Esophagus (tissue), 2 donors: ENCODE measurements at regions not wholly inside any gene's neighbourhood (a gene's known extent, or its start where the extent isn't known, plus 50 kb on each side); places are given as distances from the start of the nearest gene placed in this dataset.
"Not testable (repeated sequence)": the region's sequence is repeated elsewhere in the genome, so short reads cannot be mapped to it uniquely, and the experiment has no call there.

Experiments used
- H3K27ac ChIP-seq, 2 donors: one replicate each; pipeline ENCODE4 v1.5.1; 2013; ENCODE audit warnings: low read depth in 2 of 2, mild to moderate bottlenecking in 2 of 2, inconsistent platforms in 1 of 2, low read length in 1 of 2, moderate library complexity in 1 of 2
- H3K27me3 ChIP-seq, 2 donors: one replicate each; pipeline ENCODE4 v1.6.1; 2013; ENCODE audit warnings: low read length in 2 of 2, control low read depth in 1 of 2, mild to moderate bottlenecking in 1 of 2; ENCODE audit not compliant: insufficient read depth in 2 of 2, control insufficient read depth in 1 of 2
- H3K36me3 ChIP-seq, 2 donors: one replicate each; pipeline ENCODE4 v1.6.1; 2013; ENCODE audit warnings: low read length in 1 of 2; ENCODE audit not compliant: control insufficient read depth in 2 of 2, insufficient read depth in 2 of 2
- H3K4me1 ChIP-seq, 2 donors: one replicate each; pipeline ENCODE4 v1.6.1; 2013; ENCODE audit warnings: low read length in 1 of 2; ENCODE audit not compliant: control insufficient read depth in 2 of 2, insufficient read depth in 2 of 2
- H3K4me3 ChIP-seq, 2 donors: one replicate each; pipeline ENCODE4 v1.5.1; 2013; ENCODE audit warnings: low read length in 2 of 2, mild to moderate bottlenecking in 2 of 2, low read depth in 1 of 2, moderate library complexity in 1 of 2
- H3K9me3 ChIP-seq, 2 donors: one replicate each; pipeline ENCODE4 v1.6.1; 2013; ENCODE audit warnings: mild to moderate bottlenecking in 2 of 2, low read depth in 1 of 2, low read length in 1 of 2, moderate library complexity in 1 of 2; ENCODE audit not compliant: control insufficient read depth in 2 of 2, insufficient read depth in 1 of 2
- WGBS, 2 donors: extraction: QIAGEN DNeasy Blood & Tissue Kit; methylation state at CpG; one replicate each; pipeline ENCODE4 v1.1.7; 2013; 5-methylcytosine and 5-hydroxymethylcytosine counted together
- donor health status: healthy with polysubstance abuse.
- donor health status: Bipolar disorder and iron deficiency.

GRCh38 chr2:91856971-91857370 is 3014.3 kb upstream of the TEKT4 start:
- not testable (repeated sequence) for H3K36me3 ChIP-seq, H3K4me1 ChIP-seq, H3K9me3 ChIP-seq, H3K27me3 ChIP-seq, H3K27ac ChIP-seq, H3K4me3 ChIP-seq
- WGBS, 2 donors, result 33 to 47% methylated on average over 1 of the region's 1 CpG

DNA sequence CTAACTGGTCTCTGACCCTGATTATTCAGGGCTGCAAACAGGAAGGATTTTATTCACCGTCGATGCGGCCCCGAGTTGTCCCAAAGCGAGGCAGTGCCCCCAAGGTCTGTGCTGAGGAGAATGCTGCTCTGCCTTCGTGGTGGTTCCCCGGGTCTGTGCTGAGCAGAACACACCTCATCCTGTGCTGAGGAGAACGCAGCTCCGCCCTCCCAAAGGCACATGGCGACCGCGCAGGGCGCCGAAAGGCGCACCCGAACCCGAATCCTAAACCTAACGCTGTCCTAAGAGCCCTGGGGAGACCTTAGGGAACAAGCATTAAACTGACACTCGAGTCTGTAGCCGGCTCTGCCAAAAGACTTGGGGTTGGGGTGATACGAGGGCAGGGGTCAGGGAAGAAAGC is 3013.5 kb upstream of the TEKT4 start:
- not testable (repeated sequence) for H3K4me3 ChIP-seq, H3K4me1 ChIP-seq, H3K27ac ChIP-seq, H3K36me3 ChIP-seq, H3K27me3 ChIP-seq, H3K9me3 ChIP-seq
- WGBS, 2 donors, result 73 to 85% methylated on average over 18 to 21 of the region's 21 CpGs

DNA sequence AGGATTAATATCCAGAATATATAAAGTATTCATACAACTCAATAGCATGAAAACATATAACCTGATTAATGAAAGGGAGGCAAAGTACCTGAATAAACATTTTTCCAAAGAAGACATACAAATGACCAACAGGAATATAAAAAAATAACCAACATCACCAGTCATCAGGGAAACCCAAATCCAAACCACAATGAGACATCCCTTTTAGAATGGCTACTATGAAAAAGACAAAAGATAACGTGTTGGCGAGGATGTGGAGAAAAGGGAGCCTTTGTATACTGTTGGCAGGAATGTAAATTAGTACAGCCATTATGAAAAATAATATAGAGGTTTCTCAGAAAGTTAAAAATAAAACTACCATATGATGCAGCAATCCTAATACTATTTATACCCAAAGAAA is 2999.5 kb upstream of the TEKT4 start:
- not testable (repeated sequence) for H3K4me1 ChIP-seq, H3K36me3 ChIP-seq, H3K4me3 ChIP-seq, H3K27ac ChIP-seq, H3K27me3 ChIP-seq, H3K9me3 ChIP-seq
- WGBS, 2 donors, result 39 to 85% methylated on average over 2 of the region's 2 CpGs

DNA sequence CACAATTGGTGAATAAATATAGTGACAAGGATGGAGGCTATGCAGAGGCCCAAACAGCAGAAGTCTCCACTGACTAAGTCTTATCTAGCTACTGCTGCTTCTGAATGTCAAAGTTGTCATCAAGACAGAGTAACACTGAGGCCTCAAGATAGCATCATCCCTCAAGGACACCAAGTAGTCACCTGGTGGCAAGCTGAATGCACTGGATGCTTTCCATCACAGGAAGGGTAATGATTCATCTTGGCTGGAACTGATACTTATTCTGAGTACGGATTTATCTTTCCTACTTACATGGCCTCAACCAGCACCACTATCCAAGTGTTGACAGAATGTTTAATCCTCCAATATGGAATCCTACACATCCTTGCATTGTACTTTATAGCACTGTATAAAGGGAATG is 2997.8 kb upstream of the TEKT4 start:
- WGBS, 2 donors, result 48 to 50% methylated on average over 1 of the region's 1 CpG
- H3K4me1 ChIP-seq, result not testable (repeated sequence)

DNA sequence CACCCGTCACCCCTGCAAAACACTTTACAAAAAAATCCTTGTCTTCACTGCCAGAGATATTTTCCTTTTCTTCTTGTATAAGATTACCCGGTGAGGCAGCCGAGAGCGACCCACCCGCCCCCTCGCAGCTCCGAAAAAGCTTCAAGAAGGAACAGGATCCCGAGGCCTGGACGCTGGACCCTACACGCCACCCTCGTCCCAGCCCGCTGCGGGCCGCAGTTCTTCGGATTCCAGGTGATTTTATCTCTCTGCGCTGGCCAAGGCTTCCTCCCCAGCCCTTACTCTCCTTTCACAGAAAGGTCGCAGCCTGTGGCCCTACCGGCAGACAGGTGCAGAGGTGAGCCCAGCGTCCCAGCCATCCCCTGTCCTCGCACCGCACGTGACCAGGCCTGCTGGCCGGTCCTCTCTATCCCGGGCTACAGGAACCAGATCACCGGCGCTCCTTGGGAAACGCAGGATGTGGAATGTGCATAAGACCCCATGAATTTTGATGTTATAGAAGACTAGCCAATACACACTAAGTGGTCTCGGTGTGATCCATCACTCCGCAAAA is 2993.5 kb upstream of the TEKT4 start:
- 87 to 89% methylated on average over 29 of the region's 29 CpGs for WGBS, 2 donors
- not testable (repeated sequence) for H3K27me3 ChIP-seq, H3K9me3 ChIP-seq, H3K4me3 ChIP-seq, H3K36me3 ChIP-seq, H3K27ac ChIP-seq, H3K4me1 ChIP-seq

More for the DNA sequence above, 2997.8 kb upstream of the TEKT4 start:
- not testable (repeated sequence) for H3K36me3 ChIP-seq, H3K27ac ChIP-seq, H3K4me3 ChIP-seq, H3K9me3 ChIP-seq, H3K27me3 ChIP-seq

- WGBS, 2 donors, result 10 to 22% methylated on average over 4 of the region's 5 CpGs
- not testable (repeated sequence) for H3K36me3 ChIP-seq, H3K4me3 ChIP-seq, H3K4me1 ChIP-seq, H3K9me3 ChIP-seq, H3K27ac ChIP-seq, H3K27me3 ChIP-seq
Measured at GRCh38 chr2:91895091-91895490, 2976.1 kb upstream of the TEKT4 start.

DNA sequence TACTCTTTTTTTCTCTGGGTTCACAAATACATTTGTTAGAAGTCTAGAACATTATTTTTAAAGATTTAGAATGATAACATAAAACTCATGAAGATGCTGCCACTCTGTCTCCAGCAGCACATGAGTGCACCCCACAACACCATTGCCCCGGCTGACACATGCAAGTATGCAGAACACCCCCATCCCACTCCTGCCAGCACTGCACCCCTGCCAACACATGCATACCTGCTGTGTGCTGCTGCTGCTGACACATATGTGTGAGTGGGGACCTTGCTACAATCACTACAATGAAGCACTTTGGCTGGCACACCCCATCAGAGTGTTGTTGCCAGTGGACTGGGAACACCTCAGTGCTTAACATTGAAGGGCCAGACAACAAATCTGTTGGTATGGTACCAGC is 2953.6 kb upstream of the TEKT4 start:
- H3K9me3 ChIP-seq, H3K4me3 ChIP-seq, H3K4me1 ChIP-seq, H3K36me3 ChIP-seq, H3K27ac ChIP-seq, H3K27me3 ChIP-seq: not testable (repeated sequence)
- WGBS, 2 donors, result 73 to 79% methylated on average over 1 of the region's 1 CpG
